ENCODE measurements at regions not wholly inside any gene's neighbourhood (a gene's known extent, or its start where the extent isn't known, plus 50 kb on each side); places are given as distances from the start of the nearest gene placed in this dataset.

- peak; percentile 20 for TF ChIP-seq CHD2 (IDR thresholded peaks at IDR 0.05; ENCODE audit: low read length, partially characterized antibody)
- TF ChIP-seq, protein P1, sequence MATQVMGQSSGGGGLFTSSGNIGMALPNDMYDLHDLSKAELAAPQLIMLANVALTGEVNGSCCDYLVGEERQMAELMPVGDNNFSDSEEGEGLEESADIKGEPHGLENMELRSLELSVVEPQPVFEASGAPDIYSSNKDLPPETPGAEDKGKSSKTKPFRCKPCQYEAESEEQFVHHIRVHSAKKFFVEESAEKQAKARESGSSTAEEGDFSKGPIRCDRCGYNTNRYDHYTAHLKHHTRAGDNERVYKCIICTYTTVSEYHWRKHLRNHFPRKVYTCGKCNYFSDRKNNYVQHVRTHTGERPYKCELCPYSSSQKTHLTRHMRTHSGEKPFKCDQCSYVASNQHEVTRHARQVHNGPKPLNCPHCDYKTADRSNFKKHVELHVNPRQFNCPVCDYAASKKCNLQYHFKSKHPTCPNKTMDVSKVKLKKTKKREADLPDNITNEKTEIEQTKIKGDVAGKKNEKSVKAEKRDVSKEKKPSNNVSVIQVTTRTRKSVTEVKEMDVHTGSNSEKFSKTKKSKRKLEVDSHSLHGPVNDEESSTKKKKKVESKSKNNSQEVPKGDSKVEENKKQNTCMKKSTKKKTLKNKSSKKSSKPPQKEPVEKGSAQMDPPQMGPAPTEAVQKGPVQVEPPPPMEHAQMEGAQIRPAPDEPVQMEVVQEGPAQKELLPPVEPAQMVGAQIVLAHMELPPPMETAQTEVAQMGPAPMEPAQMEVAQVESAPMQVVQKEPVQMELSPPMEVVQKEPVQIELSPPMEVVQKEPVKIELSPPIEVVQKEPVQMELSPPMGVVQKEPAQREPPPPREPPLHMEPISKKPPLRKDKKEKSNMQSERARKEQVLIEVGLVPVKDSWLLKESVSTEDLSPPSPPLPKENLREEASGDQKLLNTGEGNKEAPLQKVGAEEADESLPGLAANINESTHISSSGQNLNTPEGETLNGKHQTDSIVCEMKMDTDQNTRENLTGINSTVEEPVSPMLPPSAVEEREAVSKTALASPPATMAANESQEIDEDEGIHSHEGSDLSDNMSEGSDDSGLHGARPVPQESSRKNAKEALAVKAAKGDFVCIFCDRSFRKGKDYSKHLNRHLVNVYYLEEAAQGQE (IDR thresholded peaks at IDR 0.05; ENCODE audit: low read depth, low read length): peak; percentile 48; the same call in 1 of the 2 replicates
- TF ChIP-seq GATA2 (CRISPR knock-in tag; IDR thresholded peaks at IDR 0.05): no peak
- TF ChIP-seq, protein P2, sequence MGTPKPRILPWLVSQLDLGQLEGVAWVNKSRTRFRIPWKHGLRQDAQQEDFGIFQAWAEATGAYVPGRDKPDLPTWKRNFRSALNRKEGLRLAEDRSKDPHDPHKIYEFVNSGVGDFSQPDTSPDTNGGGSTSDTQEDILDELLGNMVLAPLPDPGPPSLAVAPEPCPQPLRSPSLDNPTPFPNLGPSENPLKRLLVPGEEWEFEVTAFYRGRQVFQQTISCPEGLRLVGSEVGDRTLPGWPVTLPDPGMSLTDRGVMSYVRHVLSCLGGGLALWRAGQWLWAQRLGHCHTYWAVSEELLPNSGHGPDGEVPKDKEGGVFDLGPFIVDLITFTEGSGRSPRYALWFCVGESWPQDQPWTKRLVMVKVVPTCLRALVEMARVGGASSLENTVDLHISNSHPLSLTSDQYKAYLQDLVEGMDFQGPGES (IDR thresholded peaks at IDR 0.05; ENCODE audit: low read depth, low read length): no peak
- TF ChIP-seq, protein P3, sequence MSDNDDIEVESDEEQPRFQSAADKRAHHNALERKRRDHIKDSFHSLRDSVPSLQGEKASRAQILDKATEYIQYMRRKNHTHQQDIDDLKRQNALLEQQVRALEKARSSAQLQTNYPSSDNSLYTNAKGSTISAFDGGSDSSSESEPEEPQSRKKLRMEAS (IDR thresholded peaks at IDR 0.05; ENCODE audit: low read depth): no peak
- no peak for TF ChIP-seq ZBTB33 (IDR thresholded peaks at IDR 0.05; ENCODE audit: borderline replicate concordance, low read depth)
- TF ChIP-seq, protein P4, sequence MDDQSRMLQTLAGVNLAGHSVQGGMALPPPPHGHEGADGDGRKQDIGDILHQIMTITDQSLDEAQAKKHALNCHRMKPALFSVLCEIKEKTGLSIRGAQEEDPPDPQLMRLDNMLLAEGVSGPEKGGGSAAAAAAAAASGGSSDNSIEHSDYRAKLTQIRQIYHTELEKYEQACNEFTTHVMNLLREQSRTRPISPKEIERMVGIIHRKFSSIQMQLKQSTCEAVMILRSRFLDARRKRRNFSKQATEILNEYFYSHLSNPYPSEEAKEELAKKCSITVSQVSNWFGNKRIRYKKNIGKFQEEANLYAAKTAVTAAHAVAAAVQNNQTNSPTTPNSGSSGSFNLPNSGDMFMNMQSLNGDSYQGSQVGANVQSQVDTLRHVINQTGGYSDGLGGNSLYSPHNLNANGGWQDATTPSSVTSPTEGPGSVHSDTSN (IDR thresholded peaks at IDR 0.05): no peak
Measured at GRCh38 chr3:168248383-168249204, 152.9 kb upstream of the GOLIM4 start (continued).

DNA sequence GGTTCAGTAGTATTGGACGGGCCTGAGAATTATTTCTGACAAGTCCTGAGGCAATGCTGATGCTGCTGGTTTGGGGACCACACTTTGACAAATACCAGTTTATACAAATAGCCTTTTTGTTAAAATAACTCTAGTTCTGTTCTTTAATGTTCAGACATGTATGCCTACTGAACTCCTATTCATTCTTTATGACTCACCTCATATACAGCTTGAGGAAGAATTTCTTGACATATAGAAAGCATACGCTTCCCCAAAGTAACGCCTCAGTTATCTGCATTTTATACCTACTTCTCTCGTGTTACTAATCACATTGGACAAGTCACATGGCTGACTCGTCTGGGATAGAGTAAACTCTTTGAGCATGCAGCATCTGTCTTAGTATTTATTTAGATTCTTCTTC, 145.4 kb upstream of the GOLIM4 start:
- 40% methylated on average over 5 of the region's 5 CpGs for WGBS (ENCODE audit: low lambda C conversion rate)
- H3K9ac ChIP-seq: no peak overlapping the region
- no peaks in the 10 kb centered on the region for H3F3A ChIP-seq (replicated peaks; ENCODE audit: insufficient read depth)
- H3K4me1 ChIP-seq (ENCODE audit: control insufficient read depth in 1 of 2, insufficient read depth in 2 of 2, low read depth in 1 of 2, low read length in 1 of 2): no peaks in the 10 kb centered on the region; a peak in 1 of 4 replicates
- no peaks in the 10 kb centered on the region for H4K20me1 ChIP-seq (ENCODE audit: insufficient read depth)
- TF ChIP-seq RAD21 (IDR thresholded peaks at IDR 0.05; ENCODE audit: low read length): no peak
- no peak overlapping the region for H3K4me2 ChIP-seq
- H3K9me2 ChIP-seq: no peaks in the 10 kb centered on the region
- CTCF ChIA-PET: no interaction called here
- POLR2A ChIA-PET: no interaction called here
- no peaks in the 10 kb centered on the region for H3K9me3 ChIP-seq
- no peaks in the 10 kb centered on the region for H3K36me3 ChIP-seq (replicated peaks in 1 of 2; ENCODE audit: control insufficient read depth in 1 of 2, insufficient read depth in 2 of 2, low read length in 1 of 2)
- no peak overlapping the region for H3K4me3 ChIP-seq (ENCODE audit: low read depth in 2 of 2, low read length in 1 of 2)
- H3K27ac ChIP-seq (ENCODE audit: low read depth in 2 of 2, low read length in 1 of 2): no peak overlapping the region
- H3K27me3 ChIP-seq (ENCODE audit: insufficient read depth): no peaks in the 10 kb centered on the region
- no peaks in the 10 kb centered on the region for H3K79me2 ChIP-seq (ENCODE audit: insufficient read depth)
- DNase-seq: no peak
- no peak overlapping the region for H2AFZ ChIP-seq (ENCODE audit: low read depth)

Measured in SK-N-SH (cell line).